B cell (primary cell): ENCODE measurements at regions not wholly inside any gene's neighbourhood (a gene's known extent, or its start where the extent isn't known, plus 50 kb on each side); places are given as distances from the start of the nearest gene placed in this dataset.

Experiments used
- ATAC-seq: fragments of 200-7000 bp; cut with Tn5 transposase; one replicate; pipeline ENCODE4 v1.10.0; 2021; ENCODE audit warnings: low read depth, mild to moderate bottlenecking, moderate number of reproducible peaks, moderate library complexity
- CTCF ChIA-PET: fragments of 350-600 bp; sonication (Branson Sonifier 250); formaldehyde crosslinking; loops from one replicate; lab custom pipeline; 2021; ENCODE audit warnings: antibody characterized with exemption, inconsistent platforms; lab: Charles Lee
- POLR2A ChIA-PET: fragments of 350-600 bp; sonication (Branson Sonifier 250); formaldehyde crosslinking; loops from one replicate; lab custom pipeline; 2021; ENCODE audit warnings: antibody characterized with exemption; lab: Charles Lee
- DNase-seq: peaks from one replicate; pipeline ENCODE4 v3.0.0; 2013
- H2AFZ ChIP-seq: 2 replicates; pipeline ENCODE4 v1.6.1; 2012; ENCODE audit warnings: mild to moderate bottlenecking, low read depth, low read length; ENCODE audit not compliant: insufficient read depth, poor library complexity, severe bottlenecking
- H3K27ac ChIP-seq, 2 donors: 1 replicate in 1 of 2; 2 replicates in 1 of 2; pipeline ENCODE4 v1.5.1; 2012 to 2013; ENCODE audit warnings: low read length in 2 of 2, mild to moderate bottlenecking in 2 of 2, moderate library complexity in 1 of 2
- H3K27me3 ChIP-seq, 4 experiments: fragments of 200-600 bp in 1 of 4; sonication (generic) in 1 of 4; replicated peaks in 1 of 4; 1 replicate in 2 of 4; 2 replicates in 2 of 4; pipeline versions ENCODE4 v1.6.1 to v1.7.0; 2013 to 2016; ENCODE audit warnings: low read length in 3 of 4, mild to moderate bottlenecking in 2 of 4, mixed read lengths in 1 of 4, moderate library complexity in 1 of 4; ENCODE audit not compliant: insufficient read depth in 4 of 4, control insufficient read depth in 3 of 4; ENCODE audit errors: control extremely low read depth in 1 of 4
- H3K36me3 ChIP-seq, 2 experiments: replicated peaks in 1 of 2; 1 replicate in 1 of 2; 2 replicates in 1 of 2; pipeline versions ENCODE4 v1.6.1 to v1.7.1; 2013; ENCODE audit warnings: low read length in 1 of 2; ENCODE audit not compliant: insufficient read depth in 2 of 2, control insufficient read depth in 1 of 2; ENCODE audit errors: control extremely low read depth in 1 of 2, extremely low read depth in 1 of 2
- H3K4me1 ChIP-seq, 2 donors: fragments of 200-600 bp in 1 of 2; sonication (generic) in 1 of 2; 1 replicate in 1 of 2; 2 replicates in 1 of 2; pipeline versions ENCODE4 v1.5.1 to v1.6.1; 2013 to 2017; ENCODE audit warnings: low read length in 2 of 2; ENCODE audit not compliant: control insufficient read depth in 2 of 2, insufficient read depth in 2 of 2
- H3K4me2 ChIP-seq: replicated peaks from 2 replicates; pipeline ENCODE3; 2012; ENCODE audit warnings: mild to moderate bottlenecking, low read depth, low read length; ENCODE audit not compliant: poor library complexity, severe bottlenecking
- H3K4me3 ChIP-seq, 5 experiments: fragments of 200-600 bp in 1 of 5; sonication (generic) in 1 of 5; 1 replicate in 3 of 5; 2 replicates in 2 of 5; pipeline versions ENCODE4 v1.5.1 to v1.7.0; 2011 to 2016; ENCODE audit warnings: low read length in 4 of 5, mild to moderate bottlenecking in 4 of 5, low read depth in 2 of 5, control low read depth in 1 of 5, moderate library complexity in 1 of 5; ENCODE audit not compliant: insufficient read depth in 1 of 5; ENCODE audit errors: control extremely low read depth in 1 of 5, extremely low read depth in 1 of 5
- H3K79me2 ChIP-seq: fragments of 200-600 bp; sonication (generic); one replicate; pipeline ENCODE4 v1.6.0; 2016; ENCODE audit warnings: low read length; ENCODE audit not compliant: control insufficient read depth, insufficient read depth
- H3K9ac ChIP-seq: fragments of 200-600 bp; sonication (generic); 2 replicates; pipeline ENCODE4 v1.6.1; 2017; ENCODE audit warnings: mild to moderate bottlenecking, low read length, moderate library complexity
- H3K9me3 ChIP-seq, 3 donors: one replicate each; pipeline versions ENCODE4 v1.6.1 to v1.7.1; 2013; ENCODE audit warnings: low read length in 2 of 3; ENCODE audit not compliant: control insufficient read depth in 2 of 3, insufficient read depth in 1 of 3; ENCODE audit errors: control extremely low read depth in 1 of 3
- H4K20me1 ChIP-seq: 2 replicates; pipeline ENCODE4 v1.6.0; 2012; ENCODE audit warnings: mild to moderate bottlenecking, low read length; ENCODE audit not compliant: insufficient read depth, control insufficient read depth, poor library complexity, severe bottlenecking
- H3K27ac Mint-ChIP-seq: one replicate; pipeline ENCODE4 v1.8.0; 2021; ENCODE audit warnings: mixed read lengths
- H3K27me3 Mint-ChIP-seq: one replicate; pipeline ENCODE4 v1.8.0; 2021; ENCODE audit warnings: mixed read lengths
- H3K4me1 Mint-ChIP-seq: one replicate; pipeline ENCODE4 v1.8.0; 2021; ENCODE audit warnings: mixed read lengths
- H3K4me3 Mint-ChIP-seq: one replicate; pipeline ENCODE4 v1.8.0; 2021; ENCODE audit warnings: mixed read lengths
- H3K9me3 Mint-ChIP-seq: one replicate; pipeline ENCODE4 v1.8.0; 2022; ENCODE audit warnings: mixed read lengths; ENCODE audit not compliant: insufficient read depth
- EZH2 ChIP-seq: IDR thresholded peaks from 2 replicates; pipeline ENCODE4 v1.6.1; 2012; ENCODE audit warnings: borderline replicate concordance, low read depth, mild to moderate bottlenecking, moderate library complexity, low read length; ENCODE audit not compliant: insufficient read depth, poor library complexity, severe bottlenecking
- WGBS: methylation state at CpG from one replicate; pipeline ENCODE4 v1.1.5; 2013; ENCODE audit warnings: missing lambda C conversion rate; ENCODE audit not compliant: insufficient coverage; 5-methylcytosine and 5-hydroxymethylcytosine counted together
- intact Hi-C: fragments of 100-400 bp; cut with micrococcal nuclease; formaldehyde crosslinking; loops from one replicate; pipeline ENCODE4 v1.10.0; 2022
- TF ChIP-seq, protein P1 (sequence below): fragments of 200-600 bp; IDR thresholded peaks from one replicate; pipeline ENCODE4 v1.8.0; 2022; ENCODE audit warnings: antibody characterized with exemption, mild to moderate bottlenecking

DNA sequence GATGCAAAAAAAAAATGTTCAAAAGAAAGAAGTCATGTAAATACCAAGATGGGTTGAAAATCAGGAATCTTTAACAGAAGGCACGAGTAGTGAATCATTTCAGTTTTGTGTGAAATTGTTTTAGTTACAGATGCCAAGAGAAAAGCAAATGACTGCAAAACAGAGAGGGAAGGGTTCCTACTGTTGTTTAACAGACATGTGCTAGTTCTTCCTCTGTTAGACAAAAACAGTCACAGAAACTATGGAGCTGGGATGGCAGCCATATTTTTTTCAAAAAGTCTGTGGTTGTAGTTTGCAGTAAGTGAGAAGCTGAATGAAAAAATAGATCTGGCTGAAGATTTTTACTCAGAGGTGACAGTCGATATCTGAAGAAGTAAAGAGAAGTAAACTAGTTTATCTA is 511.9 kb downstream of the ZIC1 start:
- no peaks in the 10 kb centered on the region for H3K9me3 ChIP-seq
- POLR2A ChIA-PET: no interaction called here
- H3K4me1 Mint-ChIP-seq: no peaks in the 10 kb centered on the region

DNA sequence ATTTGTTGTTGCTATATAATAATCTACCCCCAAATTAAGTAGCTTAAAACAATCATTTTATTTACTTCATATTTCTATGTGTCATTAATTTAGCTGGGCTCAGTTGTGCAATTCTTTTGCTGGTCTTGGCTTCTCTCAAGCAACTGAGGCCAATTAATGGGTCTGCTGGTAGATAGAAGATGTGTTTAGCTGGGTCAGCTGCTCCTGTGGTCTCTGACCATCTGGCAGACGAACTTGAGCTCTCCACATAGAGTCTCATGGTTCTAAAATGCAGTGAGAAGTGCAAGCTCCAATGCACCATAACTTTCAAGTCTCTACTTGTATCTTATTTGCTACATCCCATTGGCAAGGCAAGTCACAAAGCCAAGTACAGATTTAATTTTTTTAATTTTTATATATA is 515.6 kb downstream of the ZIC1 start:
- TF ChIP-seq, protein P1, sequence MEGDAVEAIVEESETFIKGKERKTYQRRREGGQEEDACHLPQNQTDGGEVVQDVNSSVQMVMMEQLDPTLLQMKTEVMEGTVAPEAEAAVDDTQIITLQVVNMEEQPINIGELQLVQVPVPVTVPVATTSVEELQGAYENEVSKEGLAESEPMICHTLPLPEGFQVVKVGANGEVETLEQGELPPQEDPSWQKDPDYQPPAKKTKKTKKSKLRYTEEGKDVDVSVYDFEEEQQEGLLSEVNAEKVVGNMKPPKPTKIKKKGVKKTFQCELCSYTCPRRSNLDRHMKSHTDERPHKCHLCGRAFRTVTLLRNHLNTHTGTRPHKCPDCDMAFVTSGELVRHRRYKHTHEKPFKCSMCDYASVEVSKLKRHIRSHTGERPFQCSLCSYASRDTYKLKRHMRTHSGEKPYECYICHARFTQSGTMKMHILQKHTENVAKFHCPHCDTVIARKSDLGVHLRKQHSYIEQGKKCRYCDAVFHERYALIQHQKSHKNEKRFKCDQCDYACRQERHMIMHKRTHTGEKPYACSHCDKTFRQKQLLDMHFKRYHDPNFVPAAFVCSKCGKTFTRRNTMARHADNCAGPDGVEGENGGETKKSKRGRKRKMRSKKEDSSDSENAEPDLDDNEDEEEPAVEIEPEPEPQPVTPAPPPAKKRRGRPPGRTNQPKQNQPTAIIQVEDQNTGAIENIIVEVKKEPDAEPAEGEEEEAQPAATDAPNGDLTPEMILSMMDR: no peak
- TF ChIP-seq EZH2: no peak
- CTCF ChIA-PET: no interaction called here
- Histone ChIP-seq H3K36me3 (no peaks in the 10 kb centered on the region), H3K4me2 (no peak overlapping the region), H3K4me1 (no peaks in the 10 kb centered on the region), H3K27me3 (no peaks in the 10 kb centered on the region), H3K9ac (no peak overlapping the region), H3K27ac (no peak overlapping the region), H4K20me1 (no peaks in the 10 kb centered on the region), H3K9me3 (no peaks in the 10 kb centered on the region), H3K79me2 (no peaks in the 10 kb centered on the region), H2AFZ (no peak overlapping the region), H3K4me3 (no peak overlapping the region)
- no peaks in the 10 kb centered on the region for H3K4me1 Mint-ChIP-seq
- no peaks in the 10 kb centered on the region for H3K9me3 Mint-ChIP-seq
- intact Hi-C loops: no loop called here
- POLR2A ChIA-PET: no interaction called here
- no peak for DNase-seq
- H3K27ac Mint-ChIP-seq: no peak overlapping the region
- H3K4me3 Mint-ChIP-seq: no peak overlapping the region
- no peak for ATAC-seq
- WGBS: 33% methylated on average over 1 of the region's 1 CpG
- H3K27me3 Mint-ChIP-seq: no peaks in the 10 kb centered on the region

More for the DNA sequence above, 511.9 kb downstream of the ZIC1 start:
- no peak overlapping the region for H3K4me2 ChIP-seq
- Mint-ChIP-seq H3K27ac (no peak overlapping the region), H3K4me3 (no peak overlapping the region), H3K9me3 (no peaks in the 10 kb centered on the region), H3K27me3 (no peaks in the 10 kb centered on the region)
- WGBS: 100% methylated on average over 1 of the region's 2 CpGs
- no peak overlapping the region for H3K27ac ChIP-seq
- H4K20me1 ChIP-seq: no peaks in the 10 kb centered on the region
- CTCF ChIA-PET: no interaction called here
- intact Hi-C loops: no loop called here
- TF ChIP-seq, protein P1: no peak
- no peak for TF ChIP-seq EZH2
- no peak overlapping the region for H3K9ac ChIP-seq
- ATAC-seq (no peak), DNase-seq (no peak)
- H3K4me1 ChIP-seq: no peaks in the 10 kb centered on the region
- no peak overlapping the region for H3K4me3 ChIP-seq
- H2AFZ ChIP-seq: no peak overlapping the region
- H3K36me3 ChIP-seq: no peaks in the 10 kb centered on the region
- H3K79me2 ChIP-seq: no peaks in the 10 kb centered on the region
- H3K27me3 ChIP-seq: no peaks in the 10 kb centered on the region
